Suprapubic skin (tissue), 4 donors: ENCODE measurements at regions not wholly inside any gene's neighbourhood (a gene's known extent, or its start where the extent isn't known, plus 50 kb on each side); places are given as distances from the start of the nearest gene placed in this dataset.

Experiments used
- DNase-seq, 2 donors: peaks; one replicate each; pipeline ENCODE4 v3.0.0-alpha.2; 2019; ENCODE audit warnings: low spot score in 2 of 2
- H3K27ac ChIP-seq: fragments of 200-600 bp; sonication (generic); one replicate; pipeline ENCODE4 v1.5.1; 2019
- H3K27me3 ChIP-seq: fragments of 200-600 bp; sonication (generic); one replicate; pipeline ENCODE4 v1.5.1; 2019
- H3K36me3 ChIP-seq: fragments of 200-600 bp; sonication (generic); one replicate; pipeline ENCODE4 v1.5.1; 2019
- H3K4me1 ChIP-seq: fragments of 200-600 bp; sonication (generic); one replicate; pipeline ENCODE4 v1.5.1; 2019
- H3K4me3 ChIP-seq: fragments of 200-600 bp; sonication (generic); one replicate; pipeline ENCODE4 v1.5.1; 2019; ENCODE audit warnings: mild to moderate bottlenecking
- H3K9me3 ChIP-seq: fragments of 200-600 bp; sonication (generic); one replicate; pipeline ENCODE4 v1.5.1; 2019
- EP300 ChIP-seq: sonication (generic); formaldehyde crosslinking; IDR thresholded peaks from one replicate; pipeline ENCODE4 v1.6.1; 2017; ENCODE audit warnings: antibody characterized with exemption
- POLR2A ChIP-seq, 2 donors: fragments of 450-650 bp; IDR thresholded peaks; one replicate each; pipeline ENCODE4 v1.6.1; 2017; ENCODE audit warnings: antibody characterized with exemption in 2 of 2, mild to moderate bottlenecking in 2 of 2, moderate library complexity in 2 of 2
- POLR2AphosphoS5 ChIP-seq, 3 donors: sonication (generic); formaldehyde crosslinking; IDR thresholded peaks; one replicate each; pipeline ENCODE4 v1.6.1; 2017; ENCODE audit warnings: antibody characterized with exemption in 3 of 3
- WGBS: methylation state at CpG from one replicate; pipeline ENCODE4 v1.1.5; 2018; 5-methylcytosine and 5-hydroxymethylcytosine counted together
- TF ChIP-seq, protein P1 (sequence below), 2 donors: fragments of 200-600 bp in 1 of 2; fragments of 450-650 bp in 1 of 2; sonication (generic) in 1 of 2; IDR thresholded peaks; one replicate each; pipeline ENCODE4 v1.5.1; 2016 to 2019; ENCODE audit warnings: antibody characterized with exemption in 2 of 2, mild to moderate bottlenecking in 1 of 2, moderate library complexity in 1 of 2

GRCh38 chr6:114995526-114995925 is 652.7 kb upstream of the HS3ST5 start:
- TF ChIP-seq POLR2AphosphoS5 (IDR thresholded peaks at IDR 0.05) (no peak), POLR2A (IDR thresholded peaks at IDR 0.05) (no peak), EP300 (no peak)
- TF ChIP-seq, protein P1, sequence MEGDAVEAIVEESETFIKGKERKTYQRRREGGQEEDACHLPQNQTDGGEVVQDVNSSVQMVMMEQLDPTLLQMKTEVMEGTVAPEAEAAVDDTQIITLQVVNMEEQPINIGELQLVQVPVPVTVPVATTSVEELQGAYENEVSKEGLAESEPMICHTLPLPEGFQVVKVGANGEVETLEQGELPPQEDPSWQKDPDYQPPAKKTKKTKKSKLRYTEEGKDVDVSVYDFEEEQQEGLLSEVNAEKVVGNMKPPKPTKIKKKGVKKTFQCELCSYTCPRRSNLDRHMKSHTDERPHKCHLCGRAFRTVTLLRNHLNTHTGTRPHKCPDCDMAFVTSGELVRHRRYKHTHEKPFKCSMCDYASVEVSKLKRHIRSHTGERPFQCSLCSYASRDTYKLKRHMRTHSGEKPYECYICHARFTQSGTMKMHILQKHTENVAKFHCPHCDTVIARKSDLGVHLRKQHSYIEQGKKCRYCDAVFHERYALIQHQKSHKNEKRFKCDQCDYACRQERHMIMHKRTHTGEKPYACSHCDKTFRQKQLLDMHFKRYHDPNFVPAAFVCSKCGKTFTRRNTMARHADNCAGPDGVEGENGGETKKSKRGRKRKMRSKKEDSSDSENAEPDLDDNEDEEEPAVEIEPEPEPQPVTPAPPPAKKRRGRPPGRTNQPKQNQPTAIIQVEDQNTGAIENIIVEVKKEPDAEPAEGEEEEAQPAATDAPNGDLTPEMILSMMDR (IDR thresholded peaks at IDR 0.05) = no peak
- Histone ChIP-seq H3K36me3 (no peaks in the 10 kb centered on the region), H3K27ac (no peak overlapping the region), H3K4me3 (no peak overlapping the region), H3K9me3 (no peaks in the 10 kb centered on the region), H3K27me3 (no peaks in the 10 kb centered on the region), H3K4me1 (no peaks in the 10 kb centered on the region)
- no peak for DNase-seq

GRCh38 chr6:114989279-114989964 is 646.6 kb upstream of the HS3ST5 start:
- Histone ChIP-seq H3K4me3 (no peak overlapping the region), H3K9me3 (peaks cover 3% of the 10 kb centered on the region), H3K27me3 (no peaks in the 10 kb centered on the region), H3K27ac (no peak overlapping the region), H3K4me1 (no peaks in the 10 kb centered on the region), H3K36me3 (no peaks in the 10 kb centered on the region)
- no peak for TF ChIP-seq EP300
- TF ChIP-seq, protein P1 (IDR thresholded peaks at IDR 0.05) = no peak
- no peak for TF ChIP-seq POLR2AphosphoS5 (IDR thresholded peaks at IDR 0.05)
- no peak for TF ChIP-seq POLR2A (IDR thresholded peaks at IDR 0.05)
- WGBS = 92% methylated on average over 5 of the region's 5 CpGs
- DNase-seq = no peak

GRCh38 chr6:114987281-114987680 is 644.5 kb upstream of the HS3ST5 start:
- Histone ChIP-seq H3K4me3 (no peak overlapping the region), H3K4me1 (no peaks in the 10 kb centered on the region), H3K27ac (no peak overlapping the region), H3K9me3 (peaks cover 3% of the 10 kb centered on the region), H3K36me3 (no peaks in the 10 kb centered on the region), H3K27me3 (no peaks in the 10 kb centered on the region)
- 83% methylated on average over 2 of the region's 2 CpGs for WGBS
- no peak for DNase-seq
- TF ChIP-seq EP300 = no peak
- TF ChIP-seq POLR2AphosphoS5 (IDR thresholded peaks at IDR 0.05) = no peak
- TF ChIP-seq, protein P1 (IDR thresholded peaks at IDR 0.05) = no peak
- no peak for TF ChIP-seq POLR2A (IDR thresholded peaks at IDR 0.05)

DNA sequence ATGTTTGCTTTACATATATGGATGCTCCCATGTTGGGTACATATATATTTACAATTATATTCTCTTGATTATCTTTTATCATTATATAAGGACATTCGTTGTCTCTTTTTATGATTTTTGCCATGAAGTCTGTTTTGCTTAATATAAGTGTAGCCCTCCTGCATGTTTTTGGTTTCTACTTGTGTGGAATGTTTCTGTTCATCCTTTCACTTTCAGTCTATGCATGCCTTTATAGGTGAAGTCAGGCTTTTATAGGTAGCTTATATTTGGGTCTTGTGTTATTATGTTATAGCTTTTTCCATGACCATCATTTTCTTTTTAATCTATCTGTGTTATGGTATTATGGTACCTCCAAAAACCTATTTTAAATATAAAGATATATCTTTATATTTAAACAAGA is 612.5 kb upstream of the HS3ST5 start:
- 76% methylated on average over 1 of the region's 1 CpG for WGBS
- TF ChIP-seq, protein P1 (IDR thresholded peaks at IDR 0.05) = no peak
- TF ChIP-seq POLR2A (IDR thresholded peaks at IDR 0.05) (no peak), POLR2AphosphoS5 (IDR thresholded peaks at IDR 0.05) (no peak), EP300 (no peak)
- DNase-seq = no peak
- no peaks in the 10 kb centered on the region for H3K9me3 ChIP-seq
- H3K27me3 ChIP-seq = no peaks in the 10 kb centered on the region
- H3K4me1 ChIP-seq = no peaks in the 10 kb centered on the region
- no peak overlapping the region for H3K27ac ChIP-seq
- H3K4me3 ChIP-seq = no peak overlapping the region
- H3K36me3 ChIP-seq = no peaks in the 10 kb centered on the region

DNA sequence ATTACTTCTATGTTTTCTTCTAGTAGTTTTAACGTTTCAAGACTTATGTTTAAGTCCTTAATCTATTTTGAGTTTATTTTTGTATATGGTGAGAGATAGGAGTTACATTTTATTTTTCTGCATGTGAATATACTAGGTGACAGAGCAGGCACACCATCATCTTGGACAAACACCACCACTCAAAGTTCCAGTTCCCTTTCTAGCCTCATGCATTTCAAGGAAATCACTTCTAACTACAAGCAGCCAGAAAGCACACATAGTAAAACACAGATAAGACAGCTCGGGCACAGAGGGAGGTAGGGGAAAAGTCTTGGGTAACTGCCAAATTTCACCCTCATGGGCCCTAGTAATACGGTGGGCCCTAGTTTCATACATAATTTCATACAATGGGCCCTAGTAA is 609.4 kb upstream of the HS3ST5 start:
- no peaks in the 10 kb centered on the region for H3K27me3 ChIP-seq
- H3K9me3 ChIP-seq = no peaks in the 10 kb centered on the region
- 58% methylated on average over 3 of the region's 3 CpGs for WGBS
- H3K27ac ChIP-seq = no peak overlapping the region
- no peak overlapping the region for H3K4me3 ChIP-seq
- TF ChIP-seq EP300 = no peak
- no peak for TF ChIP-seq POLR2AphosphoS5 (IDR thresholded peaks at IDR 0.05)
- TF ChIP-seq, protein P1 (IDR thresholded peaks at IDR 0.05) = no peak
- no peak for TF ChIP-seq POLR2A (IDR thresholded peaks at IDR 0.05)
- DNase-seq = no peak
- no peaks in the 10 kb centered on the region for H3K4me1 ChIP-seq
- H3K36me3 ChIP-seq = no peaks in the 10 kb centered on the region
